Endothelial cell of umbilical vein (primary cell): ENCODE measurements at regions not wholly inside any gene's neighbourhood (a gene's known extent, or its start where the extent isn't known, plus 50 kb on each side); places are given as distances from the start of the nearest gene placed in this dataset.

Experiments
- CTCF ChIP-seq, 2 donors: IDR thresholded peaks; 1 replicate in 1 of 2; 2 replicates in 1 of 2; pipeline ENCODE4 v1.5.1; 2011; ENCODE audit warnings: low read length in 2 of 2, mild to moderate bottlenecking in 2 of 2, moderate library complexity in 2 of 2, control low read depth in 1 of 2, inconsistent platforms in 1 of 2, low read depth in 1 of 2; ENCODE audit not compliant: insufficient read depth in 1 of 2; ENCODE audit errors: extremely low read depth in 1 of 2
- EZH2 ChIP-seq: IDR thresholded peaks from 2 replicates; pipeline ENCODE4 v1.6.1; 2012; ENCODE audit warnings: borderline replicate concordance, low read depth, mild to moderate bottlenecking, moderate library complexity, low read length, inconsistent platforms; ENCODE audit not compliant: severe bottlenecking
- FOS ChIP-seq: IDR thresholded peaks from 2 replicates; pipeline ENCODE4 v1.6.1; 2011; ENCODE audit warnings: mild to moderate bottlenecking, low read length, moderate library complexity, borderline replicate concordance; ENCODE audit not compliant: insufficient read depth
- MAX ChIP-seq: IDR thresholded peaks from 2 replicates; pipeline ENCODE4 v1.6.1; 2011; ENCODE audit not compliant: insufficient read depth, insufficient read length
- POLR2A ChIP-seq: IDR thresholded peaks from 2 replicates; pipeline ENCODE4 v1.6.1; 2012; ENCODE audit warnings: low read depth, mild to moderate bottlenecking, control low read depth, low read length
- POLR2AphosphoS5 ChIP-seq: IDR thresholded peaks from 2 replicates; pipeline ENCODE4 v1.6.1; 2012; ENCODE audit warnings: low read depth, mild to moderate bottlenecking, control low read depth, low read length, moderate library complexity; ENCODE audit not compliant: insufficient read depth

- no peak for TF ChIP-seq CTCF (IDR thresholded peaks at IDR 0.05; ENCODE audit: extremely low read depth in 1 of 2, insufficient read depth in 1 of 2, low read depth in 1 of 2, low read length in 2 of 2)
- TF ChIP-seq EZH2: no peak
- TF ChIP-seq POLR2AphosphoS5: no peak
- no peak for TF ChIP-seq POLR2A
- no peak for TF ChIP-seq FOS
- no peak for TF ChIP-seq MAX
These were observed 452.5 kb downstream of the ZNF516 start for GRCh38 chr18:76042511-76042910.
